ENCODE measurements at regions not wholly inside any gene's neighbourhood (a gene's known extent, or its start where the extent isn't known, plus 50 kb on each side); places are given as distances from the start of the nearest gene placed in this dataset.

- Histone ChIP-seq H3K36me3 (ENCODE audit: insufficient read depth, low read length) (no peaks in the 10 kb centered on the region), H3K9me3 (ENCODE audit: control insufficient read depth in 1 of 2, insufficient read depth in 1 of 2, low read length in 2 of 2) (peaks cover 0 to 10% of the 10 kb centered on the region in 2 experiments), H3K27ac (ENCODE audit: low read depth in 1 of 2, low read length in 2 of 2) (no peak overlapping the region), H3K27me3 (ENCODE audit: control insufficient read depth in 1 of 2, insufficient read depth in 2 of 2, low read length in 2 of 2) (no peaks in the 10 kb centered on the region), H3K4me3 (ENCODE audit: low read length) (no peak overlapping the region), H3K4me1 (ENCODE audit: insufficient read depth, low read length) (no peaks in the 10 kb centered on the region)
- Mint-ChIP-seq H3K36me3 (ENCODE audit: low read depth) (no peaks in the 10 kb centered on the region), H3K27me3 (no peaks in the 10 kb centered on the region), H3K4me3 (no peak overlapping the region), H3K27ac (no peak overlapping the region), H3K9me3 (peaks cover 9% of the 10 kb centered on the region), H3K4me1 (ENCODE audit: low read depth) (no peaks in the 10 kb centered on the region)
- TF ChIP-seq CTCF (IDR thresholded peaks at IDR 0.05) = no peak
- intact Hi-C loops (cut with DNase I, micrococcal nuclease) = no loop called here
- ATAC-seq (ENCODE audit: poor library complexity) (no peak), DNase-seq (no peak)
- ChIA-PET CTCF (no interaction called here), POLR2A (no interaction called here)
Measured at GRCh38 chr4:23667659-23668058, 222.2 kb downstream of the PPARGC1A start.

GRCh38 chr4:23660865-23661264, 229.0 kb downstream of the PPARGC1A start:
- H3K9me3 Mint-ChIP-seq = peaks cover 7% of the 10 kb centered on the region
- no peak for DNase-seq
- Histone ChIP-seq H3K9me3 (ENCODE audit: control insufficient read depth in 1 of 2, insufficient read depth in 1 of 2, low read length in 2 of 2) (peaks cover 0 to 8% of the 10 kb centered on the region in 2 experiments), H3K27me3 (ENCODE audit: control insufficient read depth in 1 of 2, insufficient read depth in 2 of 2, low read length in 2 of 2) (no peaks in the 10 kb centered on the region), H3K36me3 (ENCODE audit: insufficient read depth, low read length) (no peaks in the 10 kb centered on the region), H3K4me1 (ENCODE audit: insufficient read depth, low read length) (no peaks in the 10 kb centered on the region), H3K4me3 (ENCODE audit: low read length) (no peak overlapping the region), H3K27ac (ENCODE audit: low read depth in 1 of 2, low read length in 2 of 2) (no peak overlapping the region)
- no peak for TF ChIP-seq CTCF (IDR thresholded peaks at IDR 0.05)
- no peak for ATAC-seq (ENCODE audit: poor library complexity)
- H3K27me3 Mint-ChIP-seq = no peaks in the 10 kb centered on the region
- intact Hi-C loops (cut with DNase I, micrococcal nuclease) = no loop called here
- no peaks in the 10 kb centered on the region for H3K4me1 Mint-ChIP-seq (ENCODE audit: low read depth)
- no peak overlapping the region for H3K27ac Mint-ChIP-seq
- POLR2A ChIA-PET = no interaction called here
- no peaks in the 10 kb centered on the region for H3K36me3 Mint-ChIP-seq (ENCODE audit: low read depth)
- CTCF ChIA-PET = no interaction called here
- no peak overlapping the region for H3K4me3 Mint-ChIP-seq

GRCh38 chr4:23654791-23655190, 235.1 kb downstream of the PPARGC1A start:
- DNase-seq = no peak
- H3K4me1 Mint-ChIP-seq (ENCODE audit: low read depth) = no peaks in the 10 kb centered on the region
- Histone ChIP-seq H3K9me3 (ENCODE audit: control insufficient read depth in 1 of 2, insufficient read depth in 1 of 2, low read length in 2 of 2) (peaks cover 0 to 3% of the 10 kb centered on the region in 2 experiments), H3K27me3 (ENCODE audit: control insufficient read depth in 1 of 2, insufficient read depth in 2 of 2, low read length in 2 of 2) (no peaks in the 10 kb centered on the region), H3K4me1 (ENCODE audit: insufficient read depth, low read length) (no peaks in the 10 kb centered on the region), H3K4me3 (ENCODE audit: low read length) (no peak overlapping the region), H3K27ac (ENCODE audit: low read depth in 1 of 2, low read length in 2 of 2) (no peak overlapping the region), H3K36me3 (ENCODE audit: insufficient read depth, low read length) (no peaks in the 10 kb centered on the region)
- intact Hi-C loops (cut with DNase I, micrococcal nuclease) = no loop called here
- no peaks in the 10 kb centered on the region for H3K27me3 Mint-ChIP-seq
- H3K9me3 Mint-ChIP-seq = peaks cover 5% of the 10 kb centered on the region
- ChIA-PET CTCF (no interaction called here), POLR2A (no interaction called here)
- TF ChIP-seq CTCF (IDR thresholded peaks at IDR 0.05) = no peak
- no peaks in the 10 kb centered on the region for H3K36me3 Mint-ChIP-seq (ENCODE audit: low read depth)
- H3K27ac Mint-ChIP-seq = no peak overlapping the region
- H3K4me3 Mint-ChIP-seq = no peak overlapping the region
- ATAC-seq (ENCODE audit: poor library complexity) = no peak

All from CD4-positive, alpha-beta T cell (primary cell).